GM21447 (cell line): ENCODE measurements at regions not wholly inside any gene's neighbourhood (a gene's known extent, or its start where the extent isn't known, plus 50 kb on each side); places are given as distances from the start of the nearest gene placed in this dataset.

ENCODE experiments used
- ATAC-seq: cut with Tn5 transposase; IDR thresholded peaks from one replicate; pipeline ENCODE4 v1.9.1; 2021; ENCODE audit not compliant: unreplicated experiment

- ATAC-seq = no peak
Observed at GRCh38 chr17:12575641-12576040, 90.0 kb upstream of the MYOCD start.

- ATAC-seq = no peak
Observed at GRCh38 chr17:12579288-12579687, 86.4 kb upstream of the MYOCD start.

GRCh38 chr17:12580640-12581039, 85.0 kb upstream of the MYOCD start:
- ATAC-seq = no peak

GRCh38 chr17:12584727-12585126, 81.0 kb upstream of the MYOCD start:
- no peak for ATAC-seq

GRCh38 chr17:12588531-12588930, 77.2 kb upstream of the MYOCD start:
- ATAC-seq = no peak

GRCh38 chr17:12590417-12590816, 75.3 kb upstream of the MYOCD start:
- ATAC-seq = no peak

GRCh38 chr17:12591021-12591735, 74.5 kb upstream of the MYOCD start:
- no peak for ATAC-seq

GRCh38 chr17:12592941-12593340, 72.7 kb upstream of the MYOCD start:
- no peak for ATAC-seq

GRCh38 chr17:12596961-12597360, 68.7 kb upstream of the MYOCD start:
- no peak for ATAC-seq

GRCh38 chr17:12597895-12598294, 67.8 kb upstream of the MYOCD start:
- ATAC-seq = no peak

- no peak for ATAC-seq
Observed at GRCh38 chr17:12599186-12599920, 66.3 kb upstream of the MYOCD start.

- ATAC-seq = no peak
Observed at GRCh38 chr17:12600349-12600748, 65.3 kb upstream of the MYOCD start.

GRCh38 chr17:12603566-12603965, 62.1 kb upstream of the MYOCD start:
- ATAC-seq = no peak

GRCh38 chr17:12605222-12605621, 60.5 kb upstream of the MYOCD start:
- no peak for ATAC-seq

- no peak for ATAC-seq
Observed at GRCh38 chr17:12613566-12613965, 52.1 kb upstream of the MYOCD start.
